GM18858 (cell line): ENCODE measurements at regions not wholly inside any gene's neighbourhood (a gene's known extent, or its start where the extent isn't known, plus 50 kb on each side); places are given as distances from the start of the nearest gene placed in this dataset.

Experiments
- ATAC-seq: cut with Tn5 transposase; IDR thresholded peaks from one replicate; pipeline ENCODE4 v1.9.1; 2021; ENCODE audit not compliant: unreplicated experiment

GRCh38 chr7:35581605-35582210 lies 113.2 kb downstream of the HERPUD2 start:
- no peak for ATAC-seq

- ATAC-seq: no peak
Measured at GRCh38 chr7:35576031-35576573, 118.8 kb downstream of the HERPUD2 start.

- no peak for ATAC-seq
Measured at GRCh38 chr7:35571611-35572240, 123.2 kb downstream of the HERPUD2 start.

- no peak for ATAC-seq
Measured at GRCh38 chr7:35570937-35571336, 124.0 kb downstream of the HERPUD2 start.

GRCh38 chr7:35565927-35566326 lies 129.0 kb downstream of the HERPUD2 start:
- ATAC-seq: no peak

GRCh38 chr7:35558841-35559240 lies 136.1 kb downstream of the HERPUD2 start:
- no peak for ATAC-seq

- ATAC-seq: no peak
Measured at GRCh38 chr7:35556515-35557471, 138.1 kb downstream of the HERPUD2 start.

GRCh38 chr7:35555934-35556333 lies 139.0 kb downstream of the HERPUD2 start:
- ATAC-seq: no peak

- ATAC-seq: no peak
Measured at GRCh38 chr7:35555386-35555785, 139.5 kb downstream of the HERPUD2 start.

- no peak for ATAC-seq
Measured at GRCh38 chr7:35553519-35553918, 141.4 kb downstream of the HERPUD2 start.

GRCh38 chr7:35552691-35553090 lies 142.2 kb downstream of the HERPUD2 start:
- no peak for ATAC-seq

GRCh38 chr7:35551321-35552081 lies 143.4 kb downstream of the HERPUD2 start:
- no peak for ATAC-seq

- no peak for ATAC-seq
Measured at GRCh38 chr7:35550831-35551230, 144.1 kb downstream of the HERPUD2 start.

- no peak for ATAC-seq
Measured at GRCh38 chr7:35549781-35550180, 145.2 kb downstream of the HERPUD2 start.

GRCh38 chr7:35548291-35548690 lies 146.6 kb downstream of the HERPUD2 start:
- no peak for ATAC-seq

GRCh38 chr7:35546691-35547429 lies 148.1 kb downstream of the HERPUD2 start:
- ATAC-seq: no peak

GRCh38 chr7:35545831-35546230 lies 149.1 kb downstream of the HERPUD2 start:
- no peak for ATAC-seq

GRCh38 chr7:35544028-35544742 lies 150.8 kb downstream of the HERPUD2 start:
- ATAC-seq: no peak
